HUES64 (cell line): ENCODE measurements at regions not wholly inside any gene's neighbourhood (a gene's known extent, or its start where the extent isn't known, plus 50 kb on each side); places are given as distances from the start of the nearest gene placed in this dataset.

Experiments used
- H3K27ac ChIP-seq: 2 replicates; pipeline ENCODE4 v1.7.0; 2013; ENCODE audit warnings: low read depth, low read length, inconsistent platforms
- H3K27me3 ChIP-seq: 2 replicates; pipeline ENCODE4 v1.6.1; 2013; ENCODE audit warnings: mild to moderate bottlenecking, low read length; ENCODE audit not compliant: insufficient read depth
- H3K36me3 ChIP-seq: 2 replicates; pipeline ENCODE4 v1.6.1; 2013; ENCODE audit warnings: mild to moderate bottlenecking, low read length; ENCODE audit not compliant: insufficient read depth
- H3K4me1 ChIP-seq: 2 replicates; pipeline ENCODE4 v1.6.1; 2013; ENCODE audit warnings: mild to moderate bottlenecking, low read length, moderate library complexity; ENCODE audit not compliant: insufficient read depth
- H3K4me3 ChIP-seq: 2 replicates; pipeline ENCODE4 v1.5.1; 2013; ENCODE audit warnings: mild to moderate bottlenecking, low read length, moderate library complexity
- H3K9ac ChIP-seq: 2 replicates; pipeline ENCODE4 v1.6.1; 2013; ENCODE audit warnings: mild to moderate bottlenecking, low read depth, low read length
- H3K9me3 ChIP-seq: 2 replicates; pipeline ENCODE4 v1.6.1; 2013; ENCODE audit warnings: low read depth, low read length; ENCODE audit not compliant: insufficient read depth
- WGBS: fragments of 150-250, 120-280 bp; methylation state at CpG from one replicate; pipeline ENCODE4 v1.1.7; 2013; ENCODE audit warnings: missing lambda C conversion rate; 5-methylcytosine and 5-hydroxymethylcytosine counted together

DNA sequence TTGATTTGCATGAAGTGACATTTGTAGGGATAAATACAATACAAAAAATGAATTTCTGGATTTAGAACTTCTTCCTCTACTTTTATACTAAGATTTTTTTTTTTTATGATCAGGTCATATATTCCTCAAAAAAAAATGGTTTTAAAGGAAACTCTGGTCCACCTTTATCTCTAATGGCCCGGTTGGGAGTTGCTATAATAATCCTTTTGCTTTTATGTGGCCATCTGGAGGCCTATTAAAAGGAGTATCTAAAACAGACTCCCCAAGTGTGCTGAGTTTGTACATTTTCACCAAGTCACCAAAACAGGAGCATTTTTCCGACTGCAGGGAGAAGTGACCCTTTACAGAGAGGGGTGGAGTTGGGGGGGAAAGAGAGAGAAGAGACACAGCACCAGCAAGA is 329.2 kb upstream of the FIGN start:
- H3K27me3 ChIP-seq: no peaks in the 10 kb centered on the region
- H3K9me3 ChIP-seq: no peaks in the 10 kb centered on the region
- 100% methylated on average over 2 of the region's 2 CpGs for WGBS
- no peak overlapping the region for H3K9ac ChIP-seq
- peaks cover 20% of the 10 kb centered on the region for H3K4me1 ChIP-seq
- no peak overlapping the region for H3K4me3 ChIP-seq
- no peaks in the 10 kb centered on the region for H3K36me3 ChIP-seq
- no peak overlapping the region for H3K27ac ChIP-seq

- Histone ChIP-seq H3K27ac (no peak overlapping the region), H3K9ac (no peak overlapping the region), H3K4me3 (no peak overlapping the region), H3K36me3 (no peaks in the 10 kb centered on the region), H3K9me3 (no peaks in the 10 kb centered on the region), H3K4me1 (no peaks in the 10 kb centered on the region; the same call in 1 of the 2 replicates), H3K27me3 (no peaks in the 10 kb centered on the region)
- 69% methylated on average over 2 of the region's 2 CpGs for WGBS
Observed at GRCh38 chr2:164061129-164061746, 325.4 kb upstream of the FIGN start.

DNA sequence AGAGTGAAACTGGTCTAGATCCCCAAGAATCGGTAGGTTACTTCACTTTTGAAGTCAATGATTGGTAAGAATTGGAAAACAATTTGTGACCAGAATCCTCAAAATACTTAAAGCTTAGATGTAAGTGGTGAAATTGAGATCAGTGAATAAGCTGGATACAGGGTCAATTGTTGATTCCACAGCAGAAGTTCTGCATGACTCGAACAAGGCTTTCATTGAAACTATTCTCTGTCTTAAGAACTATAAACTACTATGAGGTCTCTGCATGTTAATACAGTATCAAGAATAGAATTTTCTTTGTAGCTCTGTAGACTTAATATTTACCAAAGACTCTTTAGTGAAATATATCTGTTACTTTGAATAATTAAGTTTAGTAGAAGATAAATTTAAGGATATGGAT is 324.2 kb upstream of the FIGN start:
- 100% methylated on average over 2 of the region's 2 CpGs for WGBS
- Histone ChIP-seq H3K4me1 (no peaks in the 10 kb centered on the region; the same call in 1 of the 2 replicates), H3K36me3 (no peaks in the 10 kb centered on the region), H3K9ac (no peak overlapping the region), H3K4me3 (no peak overlapping the region), H3K27me3 (no peaks in the 10 kb centered on the region), H3K9me3 (no peaks in the 10 kb centered on the region), H3K27ac (no peak overlapping the region)

DNA sequence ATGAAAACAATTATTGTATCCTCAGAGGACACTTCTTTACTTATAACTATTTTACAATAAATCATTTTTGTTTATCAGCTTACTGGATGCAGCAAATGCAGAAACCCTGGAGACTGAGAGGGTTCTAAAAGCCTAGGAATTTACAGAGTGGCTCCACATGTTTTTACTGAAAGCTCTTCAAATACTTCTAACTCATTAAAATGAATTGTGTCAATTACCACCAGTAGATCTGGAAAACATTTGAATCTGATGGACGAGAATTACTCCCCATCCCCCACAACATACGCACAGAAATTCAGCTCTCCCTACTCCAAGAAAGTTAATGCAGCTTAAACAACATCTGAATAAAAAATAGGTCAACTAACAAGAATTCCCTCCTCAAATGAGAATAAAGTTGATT is 319.8 kb upstream of the FIGN start:
- no peaks in the 10 kb centered on the region for H3K4me1 ChIP-seq
- H3K27ac ChIP-seq: no peak overlapping the region
- H3K36me3 ChIP-seq: no peaks in the 10 kb centered on the region
- H3K4me3 ChIP-seq: no peak overlapping the region
- WGBS: 90% methylated on average over 2 of the region's 2 CpGs
- no peaks in the 10 kb centered on the region for H3K27me3 ChIP-seq
- no peak overlapping the region for H3K9ac ChIP-seq
- no peaks in the 10 kb centered on the region for H3K9me3 ChIP-seq

DNA sequence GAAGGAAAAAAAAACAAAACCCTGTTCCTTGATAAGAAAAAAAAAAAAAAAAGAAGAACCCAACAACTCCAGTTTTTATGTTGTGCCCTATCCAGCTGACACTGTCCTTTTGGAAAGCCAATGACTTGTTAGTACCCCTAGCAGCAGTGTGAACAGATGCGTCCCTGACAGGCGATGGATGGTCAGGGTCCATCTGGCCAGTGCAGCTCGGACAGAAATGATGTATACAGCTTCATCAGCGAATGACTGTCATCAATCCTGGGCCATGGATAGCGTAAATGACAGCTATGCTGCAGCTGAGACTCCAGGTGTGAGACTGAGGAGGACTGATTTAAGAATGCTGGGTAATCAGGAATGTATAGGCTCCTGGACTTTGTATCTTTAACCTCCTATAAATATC is 318.8 kb upstream of the FIGN start:
- Histone ChIP-seq H3K36me3 (no peaks in the 10 kb centered on the region), H3K9ac (no peak overlapping the region), H3K9me3 (no peaks in the 10 kb centered on the region), H3K4me1 (no peaks in the 10 kb centered on the region), H3K27ac (no peak overlapping the region), H3K27me3 (no peaks in the 10 kb centered on the region), H3K4me3 (no peak overlapping the region)
- WGBS: 97% methylated on average over 5 of the region's 5 CpGs

DNA sequence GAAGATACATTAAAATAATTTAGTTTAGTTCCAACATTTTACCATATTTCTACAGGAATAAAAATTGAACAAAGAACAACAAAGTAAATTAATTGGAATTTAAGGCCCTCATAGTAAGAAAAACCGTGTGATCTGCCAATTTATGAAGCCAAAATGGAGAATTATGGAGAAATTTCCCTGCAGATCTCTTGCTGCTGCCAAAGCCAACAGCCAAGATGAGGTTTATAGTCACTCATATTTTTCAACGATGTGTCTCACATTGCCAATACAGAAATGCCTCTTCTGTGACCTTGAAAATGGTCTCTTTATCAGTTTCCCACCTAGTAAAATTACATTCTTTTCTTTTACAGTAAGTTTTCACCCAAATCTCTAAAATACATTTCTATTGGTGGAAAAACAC is 317.2 kb upstream of the FIGN start:
- Histone ChIP-seq H3K9me3 (no peaks in the 10 kb centered on the region), H3K27me3 (no peaks in the 10 kb centered on the region), H3K36me3 (no peaks in the 10 kb centered on the region), H3K4me3 (no peak overlapping the region), H3K4me1 (no peaks in the 10 kb centered on the region), H3K9ac (no peak overlapping the region), H3K27ac (no peak overlapping the region)
- WGBS: 90% methylated on average over 2 of the region's 2 CpGs

GRCh38 chr2:164052006-164052405 is 316.2 kb upstream of the FIGN start:
- H3K9ac ChIP-seq: no peak overlapping the region
- 84% methylated on average over 6 of the region's 6 CpGs for WGBS

DNA sequence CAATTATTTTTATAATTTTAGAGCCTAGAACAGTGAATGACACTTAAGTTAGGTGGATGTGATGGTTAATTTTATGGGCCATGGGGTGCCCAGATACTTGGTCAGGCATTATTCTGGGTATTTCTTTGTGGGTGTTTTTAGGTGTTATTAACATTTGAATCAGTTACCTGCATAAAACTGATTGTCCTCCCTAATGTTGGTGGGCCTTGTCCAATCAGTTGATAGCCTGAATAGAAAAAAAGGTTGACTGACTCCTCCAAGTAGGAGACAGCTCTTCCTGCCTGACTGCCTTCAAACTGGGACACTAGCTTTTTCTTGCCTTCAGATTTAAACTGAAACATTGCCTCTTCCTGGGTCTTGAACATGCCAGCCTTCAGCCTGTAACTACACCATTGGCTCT is 312.9 kb upstream of the FIGN start:
- Histone ChIP-seq H3K4me3 (no peak overlapping the region), H3K27ac (no peak overlapping the region), H3K36me3 (no peaks in the 10 kb centered on the region), H3K27me3 (no peaks in the 10 kb centered on the region), H3K9me3 (no peaks in the 10 kb centered on the region), H3K4me1 (no peaks in the 10 kb centered on the region), H3K9ac (no peak overlapping the region)

More at GRCh38 chr2:164052006-164052405, 316.2 kb upstream of the FIGN start:
- H3K27ac ChIP-seq: no peak overlapping the region
- no peak overlapping the region for H3K4me3 ChIP-seq
- no peaks in the 10 kb centered on the region for H3K36me3 ChIP-seq
- no peaks in the 10 kb centered on the region for H3K27me3 ChIP-seq
- no peaks in the 10 kb centered on the region for H3K4me1 ChIP-seq
- no peaks in the 10 kb centered on the region for H3K9me3 ChIP-seq

DNA sequence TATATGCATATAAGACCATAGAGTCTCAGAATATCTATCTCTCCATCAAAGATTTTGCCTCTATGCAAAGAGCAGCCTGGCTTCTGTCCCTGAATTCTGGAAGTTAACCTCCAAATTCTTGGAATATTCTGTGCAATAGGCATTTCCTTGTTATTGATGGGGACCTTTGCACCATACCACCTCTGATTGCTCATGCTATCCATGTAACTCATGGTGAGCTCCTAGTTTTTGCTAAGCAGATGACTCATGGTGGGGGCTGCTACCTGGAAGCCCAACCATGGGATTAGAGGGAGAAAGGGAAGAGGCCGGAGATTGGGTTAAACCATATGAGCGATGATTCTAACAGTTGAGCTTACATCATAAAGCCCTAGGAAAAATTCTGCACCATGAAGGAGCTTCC is 310.2 kb upstream of the FIGN start:
- Histone ChIP-seq H3K4me3 (no peak overlapping the region), H3K27ac (no peak overlapping the region), H3K27me3 (no peaks in the 10 kb centered on the region), H3K9ac (no peak overlapping the region), H3K4me1 (no peaks in the 10 kb centered on the region), H3K9me3 (0 out of 2 replicates have a peak, but pooled peaks cover 2% of the 10 kb centered on the region), H3K36me3 (no peaks in the 10 kb centered on the region)
- 83% methylated on average over 2 of the region's 2 CpGs for WGBS

- Histone ChIP-seq H3K36me3 (no peaks in the 10 kb centered on the region), H3K4me1 (no peaks in the 10 kb centered on the region), H3K9me3 (0 out of 2 replicates have a peak, but pooled peaks cover 4% of the 10 kb centered on the region), H3K27ac (no peak overlapping the region), H3K9ac (no peak overlapping the region), H3K27me3 (no peaks in the 10 kb centered on the region), H3K4me3 (no peak overlapping the region)
- WGBS: 93% methylated on average over 2 of the region's 2 CpGs
Observed at GRCh38 chr2:164044622-164045021, 308.8 kb upstream of the FIGN start.

DNA sequence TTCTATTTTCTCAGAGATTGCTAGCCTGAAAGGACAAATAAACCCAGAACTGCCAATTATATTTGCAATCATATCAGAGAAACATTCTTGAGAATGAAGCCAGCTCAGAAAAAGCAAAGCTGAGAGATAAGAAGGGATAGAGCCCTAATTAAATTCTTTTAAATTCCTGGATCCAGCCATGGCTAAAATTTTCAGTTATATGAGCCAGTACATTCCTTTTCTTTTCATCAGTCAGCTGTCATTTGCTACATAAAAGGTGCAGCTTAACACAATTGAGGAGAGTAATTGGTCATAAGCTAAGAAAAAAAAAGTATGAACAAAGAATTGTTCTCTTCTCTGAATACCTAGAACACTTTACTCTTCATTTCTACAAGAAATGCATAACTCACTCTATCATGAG is 303.5 kb upstream of the FIGN start:
- H3K27me3 ChIP-seq: no peaks in the 10 kb centered on the region
- 0 out of 2 replicates have a peak, but pooled peaks cover 4% of the 10 kb centered on the region for H3K9me3 ChIP-seq
- no peak overlapping the region for H3K4me3 ChIP-seq
- H3K27ac ChIP-seq: no peak overlapping the region
- H3K36me3 ChIP-seq: no peaks in the 10 kb centered on the region
- no peaks in the 10 kb centered on the region; the same call in 1 of the 2 replicates for H3K4me1 ChIP-seq
- no peak overlapping the region for H3K9ac ChIP-seq

GRCh38 chr2:164032995-164033394 is 297.2 kb upstream of the FIGN start:
- H3K36me3 ChIP-seq: no peaks in the 10 kb centered on the region
- H3K27ac ChIP-seq: no peak overlapping the region
- H3K9me3 ChIP-seq: no peaks in the 10 kb centered on the region
- no peaks in the 10 kb centered on the region for H3K27me3 ChIP-seq
- H3K4me3 ChIP-seq: no peak overlapping the region
- H3K9ac ChIP-seq: no peak overlapping the region
- H3K4me1 ChIP-seq: peaks cover 12% of the 10 kb centered on the region
